ENCODE measurements at regions not wholly inside any gene's neighbourhood (a gene's known extent, or its start where the extent isn't known, plus 50 kb on each side); places are given as distances from the start of the nearest gene placed in this dataset.

GRCh38 chr9:89803403-89803802, 198.6 kb downstream of the GADD45G start:
- no peak for TF ChIP-seq CTCF (conservative IDR thresholded peaks at IDR 0.05; ENCODE audit: low read length)
- TF ChIP-seq EZH2phosphoT487 (IDR thresholded peaks at IDR 0.05; ENCODE audit: borderline replicate concordance, low read depth, low read length), result no peak

Data from OCI-LY7 (cell line).